ENCODE measurements at regions not wholly inside any gene's neighbourhood (a gene's known extent, or its start where the extent isn't known, plus 50 kb on each side); places are given as distances from the start of the nearest gene placed in this dataset.

GRCh38 chr13:59354665-59355369 is 808.9 kb downstream of the DIAPH3 start:
- no peak for DNase-seq (ENCODE audit: low spot score)
- H3K27me3 ChIP-seq (ENCODE audit: control insufficient read depth in 1 of 2, insufficient read depth in 2 of 2, low read length in 2 of 2), result no peaks in the 10 kb centered on the region
- WGBS (ENCODE audit: low lambda C conversion rate), result 74% methylated on average over 3 of the region's 3 CpGs
- no peak overlapping the region for H3K27ac ChIP-seq (ENCODE audit: extremely low read length, insufficient read depth, low read length)
- no TSS peak for BruUV-seq (replicated peaks)
- no peaks in the 10 kb centered on the region for H4K20me1 ChIP-seq (ENCODE audit: insufficient read depth, low read length)
- no peak overlapping the region for H3K4me2 ChIP-seq (ENCODE audit: low read depth, low read length)
- no peak overlapping the region for H2AFZ ChIP-seq (ENCODE audit: low read length)
- H3K9me3 ChIP-seq (ENCODE audit: low read length), result no peaks in the 10 kb centered on the region
- TF ChIP-seq ZNF230 (CRISPR knock-in tag; IDR thresholded peaks at IDR 0.05) (no peak), PAF1 (CRISPR knock-in tag; IDR thresholded peaks at IDR 0.05) (no peak), HNF4A (CRISPR knock-in tag; IDR thresholded peaks at IDR 0.05) (peak; percentile 36; the same call in 1 of the 2 replicates), TCF7L2 (IDR thresholded peaks at IDR 0.05; ENCODE audit: low read depth, low read length) (no peak), ZSCAN30 (CRISPR knock-in tag; IDR thresholded peaks at IDR 0.05) (no peak)
- CTCF ChIA-PET (ENCODE audit: low intra/inter-chr PET ratio, low total read pairs), result no interaction called here
- ATAC-seq, result no peak; the same call in 2 of the 3 replicates
- no peak overlapping the region for H3K9ac ChIP-seq (ENCODE audit: insufficient read depth, low read depth, low read length)
- intact Hi-C loops (cut with micrococcal nuclease; ENCODE audit: unreplicated experiment), result no loop called here
- no peak overlapping the region for H3K4me3 ChIP-seq (replicated peaks in 1 of 3; ENCODE audit: insufficient read depth in 1 of 3, low read depth in 2 of 3, low read length in 3 of 3)
- no peaks in the 10 kb centered on the region for H3K79me2 ChIP-seq (ENCODE audit: insufficient read depth, low read length)
- FAIRE-seq, result no peak
- in situ Hi-C loops (cut with HindIII; ENCODE audit: extremely low pct_ligation_motif_present, low pct_unique_long_range_greater_than_20kb), result no loop called here
- POLR2A ChIA-PET, result no interaction called here
- no peaks in the 10 kb centered on the region for H3K36me3 ChIP-seq (replicated peaks in 1 of 2; ENCODE audit: control insufficient read depth in 1 of 2, insufficient read depth in 2 of 2, low read length in 2 of 2)
- H3K4me1 ChIP-seq (ENCODE audit: insufficient read depth, low read length), result peaks cover 19% of the 10 kb centered on the region

DNA sequence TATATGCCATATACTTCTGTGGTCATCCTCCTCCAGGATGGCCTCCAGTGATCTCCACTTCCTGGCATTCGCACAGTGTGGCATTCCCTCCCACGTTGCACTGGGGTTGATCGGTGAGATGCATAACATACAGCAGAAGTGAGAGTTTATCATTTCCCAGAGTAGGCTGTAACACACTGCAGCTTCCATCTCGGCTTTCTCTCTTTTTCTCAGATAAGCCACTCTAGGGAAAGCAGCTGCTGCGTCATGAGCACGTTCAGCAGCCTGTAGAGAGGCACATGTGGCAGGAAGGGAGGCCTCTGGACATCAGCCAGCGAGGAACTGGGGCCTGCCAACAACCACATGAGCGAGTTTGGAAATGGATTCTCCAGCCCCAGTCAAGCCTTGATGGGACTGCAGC is 807.1 kb downstream of the DIAPH3 start:
- Histone ChIP-seq H3K27me3 (ENCODE audit: control insufficient read depth in 1 of 2, insufficient read depth in 2 of 2, low read length in 2 of 2) (no peaks in the 10 kb centered on the region), H4K20me1 (ENCODE audit: insufficient read depth, low read length) (no peaks in the 10 kb centered on the region), H3K4me3 (replicated peaks in 1 of 3; ENCODE audit: insufficient read depth in 1 of 3, low read depth in 2 of 3, low read length in 3 of 3) (no peak overlapping the region), H3K9me3 (ENCODE audit: low read length) (no peaks in the 10 kb centered on the region), H3K79me2 (ENCODE audit: insufficient read depth, low read length) (no peaks in the 10 kb centered on the region), H3K9ac (ENCODE audit: insufficient read depth, low read depth, low read length) (no peak overlapping the region), H3K27ac (ENCODE audit: extremely low read length, insufficient read depth, low read length) (no peak overlapping the region), H3K4me2 (ENCODE audit: low read depth, low read length) (no peak overlapping the region), H3K4me1 (ENCODE audit: insufficient read depth, low read length) (peaks cover 19% of the 10 kb centered on the region), H2AFZ (ENCODE audit: low read length) (no peak overlapping the region), H3K36me3 (replicated peaks in 1 of 2; ENCODE audit: control insufficient read depth in 1 of 2, insufficient read depth in 2 of 2, low read length in 2 of 2) (no peaks in the 10 kb centered on the region)
- no peak for DNase-seq (ENCODE audit: low spot score)
- in situ Hi-C loops (cut with HindIII; ENCODE audit: extremely low pct_ligation_motif_present, low pct_unique_long_range_greater_than_20kb) (no loop called here), intact Hi-C loops (cut with micrococcal nuclease; ENCODE audit: unreplicated experiment) (no loop called here)
- ATAC-seq, result no peak
- POLR2A ChIA-PET, result no interaction called here
- no peak for FAIRE-seq
- 44% methylated on average over 3 of the region's 8 CpGs for WGBS (ENCODE audit: low lambda C conversion rate)
- CTCF ChIA-PET (ENCODE audit: low intra/inter-chr PET ratio, low total read pairs), result no interaction called here
- BruUV-seq (replicated peaks), result no TSS peak
- TF ChIP-seq SRSF1 (optimal IDR thresholded peaks at IDR 0.05; ENCODE audit: low read depth, low read length) (no peak), ATF2 (CRISPR knock-in tag; IDR thresholded peaks at IDR 0.05) (no peak), BCL3 (CRISPR knock-in tag; IDR thresholded peaks at IDR 0.05) (no peak)

Measured in HepG2 (cell line).